Mammary epithelial cell (primary cell): ENCODE measurements at regions not wholly inside any gene's neighbourhood (a gene's known extent, or its start where the extent isn't known, plus 50 kb on each side); places are given as distances from the start of the nearest gene placed in this dataset.

Source experiments
- EZH2 ChIP-seq: IDR thresholded peaks from 2 replicates; pipeline ENCODE4 v1.6.1; 2012; ENCODE audit warnings: low read length, inconsistent platforms, borderline replicate concordance
- TF ChIP-seq, protein P1 (sequence below), 2 donors: IDR thresholded peaks in 1 of 2; conservative IDR thresholded peaks in 1 of 2; 2 replicates each; pipeline ENCODE4 v1.5.1; 2011 to 2012; ENCODE audit warnings: inconsistent platforms in 2 of 2, low read length in 2 of 2, mild to moderate bottlenecking in 2 of 2, control low read depth in 1 of 2, low read depth in 1 of 2; ENCODE audit not compliant: insufficient read depth in 1 of 2; ENCODE audit errors: extremely low read depth in 1 of 2

DNA sequence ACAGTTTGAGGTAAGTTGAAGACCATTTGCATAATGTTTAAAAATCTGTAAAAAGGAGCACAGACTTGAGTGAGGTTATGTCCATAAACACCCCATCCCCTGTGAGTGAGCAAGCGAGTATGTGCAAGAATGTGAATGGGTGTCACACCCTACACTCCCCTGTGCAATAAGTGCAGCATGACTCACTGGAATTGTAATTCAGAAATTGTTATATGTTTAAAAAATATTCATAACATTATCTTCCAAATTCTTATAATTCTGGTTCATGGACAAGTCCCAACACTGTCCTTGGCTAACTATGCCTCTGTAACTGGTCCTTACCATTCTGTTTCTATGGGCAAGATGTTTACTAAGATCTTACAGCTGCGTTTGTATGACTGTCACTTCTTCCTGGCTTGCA lies 207.8 kb upstream of the FAR2 start:
- TF ChIP-seq EZH2: no peak
- TF ChIP-seq, protein P1, sequence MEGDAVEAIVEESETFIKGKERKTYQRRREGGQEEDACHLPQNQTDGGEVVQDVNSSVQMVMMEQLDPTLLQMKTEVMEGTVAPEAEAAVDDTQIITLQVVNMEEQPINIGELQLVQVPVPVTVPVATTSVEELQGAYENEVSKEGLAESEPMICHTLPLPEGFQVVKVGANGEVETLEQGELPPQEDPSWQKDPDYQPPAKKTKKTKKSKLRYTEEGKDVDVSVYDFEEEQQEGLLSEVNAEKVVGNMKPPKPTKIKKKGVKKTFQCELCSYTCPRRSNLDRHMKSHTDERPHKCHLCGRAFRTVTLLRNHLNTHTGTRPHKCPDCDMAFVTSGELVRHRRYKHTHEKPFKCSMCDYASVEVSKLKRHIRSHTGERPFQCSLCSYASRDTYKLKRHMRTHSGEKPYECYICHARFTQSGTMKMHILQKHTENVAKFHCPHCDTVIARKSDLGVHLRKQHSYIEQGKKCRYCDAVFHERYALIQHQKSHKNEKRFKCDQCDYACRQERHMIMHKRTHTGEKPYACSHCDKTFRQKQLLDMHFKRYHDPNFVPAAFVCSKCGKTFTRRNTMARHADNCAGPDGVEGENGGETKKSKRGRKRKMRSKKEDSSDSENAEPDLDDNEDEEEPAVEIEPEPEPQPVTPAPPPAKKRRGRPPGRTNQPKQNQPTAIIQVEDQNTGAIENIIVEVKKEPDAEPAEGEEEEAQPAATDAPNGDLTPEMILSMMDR (conservative IDR thresholded peaks at IDR 0.05 in 1 of 2, IDR thresholded peaks at IDR 0.05 in 1 of 2; ENCODE audit: extremely low read depth in 1 of 2, insufficient read depth in 1 of 2, low read depth in 1 of 2, low read length in 2 of 2): no peak
